Inflammatory macrophage treated with lipopolysaccharide for 1 hour (primary cell): ENCODE measurements at regions not wholly inside any gene's neighbourhood (a gene's known extent, or its start where the extent isn't known, plus 50 kb on each side); places are given as distances from the start of the nearest gene placed in this dataset.
"Not testable (repeated sequence)": the region's sequence is repeated elsewhere in the genome, so short reads cannot be mapped to it uniquely, and the experiment has no call there.

Source experiments
- DNase-seq, 2 donors: peaks; one replicate each; pipeline ENCODE4 v3.0.0-alpha.2; 2020 to 2022

GRCh38 chr11:116404462-116404798 is 368.4 kb downstream of the BUD13 start:
- no peak for DNase-seq

DNA sequence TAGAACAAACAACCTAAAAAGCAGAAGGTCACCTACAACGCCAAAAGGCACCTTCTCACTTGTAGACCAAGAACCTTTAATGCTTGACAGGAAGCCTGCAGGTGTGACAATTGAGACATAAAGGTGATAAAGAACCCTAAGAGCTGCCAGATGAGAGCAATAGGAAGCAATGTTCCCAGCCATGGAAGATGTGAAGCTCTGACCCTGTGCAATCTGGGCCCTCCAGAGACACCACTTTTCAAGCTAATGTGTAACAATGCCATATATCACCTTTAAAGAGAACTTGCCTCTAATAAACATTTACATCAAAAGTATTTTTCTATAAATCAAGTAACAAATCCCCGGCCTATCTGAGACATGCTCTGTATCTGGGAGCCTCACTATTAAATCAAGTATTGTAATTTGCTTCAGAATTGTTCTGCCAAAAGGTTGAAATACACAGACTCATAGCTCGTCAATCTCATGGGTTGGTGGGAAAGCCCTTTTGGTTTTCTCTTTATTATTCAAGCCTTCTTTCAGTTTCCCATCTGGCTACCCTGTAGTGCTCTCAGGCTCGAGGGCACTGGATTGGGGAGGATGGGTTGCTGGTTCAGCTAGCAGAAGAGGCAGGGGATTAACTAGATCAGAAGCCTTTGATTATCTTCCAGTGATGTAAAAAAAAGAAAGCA is 368.9 kb downstream of the BUD13 start:
- no peak for DNase-seq

DNA sequence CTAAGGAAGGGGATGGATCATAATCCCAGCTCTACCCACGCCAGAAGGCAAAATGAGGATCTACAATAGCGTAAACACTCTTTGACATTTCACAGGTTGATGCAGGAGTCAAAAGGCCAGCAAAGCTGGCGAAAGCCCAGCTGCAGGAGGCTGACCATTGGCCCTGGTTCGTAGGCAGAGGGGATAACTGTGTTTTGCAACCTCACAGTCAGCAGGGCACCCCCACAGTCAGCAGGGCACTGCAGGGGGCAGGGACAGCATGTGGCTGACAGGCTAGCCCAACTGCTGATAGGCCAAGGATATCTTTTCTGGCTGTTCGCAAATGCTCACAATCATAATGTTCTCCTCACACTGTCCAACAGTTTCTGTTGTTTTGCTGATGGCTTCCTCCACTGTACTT is 372.7 kb downstream of the BUD13 start:
- DNase-seq = no peak

- DNase-seq = no peak
Observed at GRCh38 chr11:116397602-116398084, 375.1 kb downstream of the BUD13 start.

DNA sequence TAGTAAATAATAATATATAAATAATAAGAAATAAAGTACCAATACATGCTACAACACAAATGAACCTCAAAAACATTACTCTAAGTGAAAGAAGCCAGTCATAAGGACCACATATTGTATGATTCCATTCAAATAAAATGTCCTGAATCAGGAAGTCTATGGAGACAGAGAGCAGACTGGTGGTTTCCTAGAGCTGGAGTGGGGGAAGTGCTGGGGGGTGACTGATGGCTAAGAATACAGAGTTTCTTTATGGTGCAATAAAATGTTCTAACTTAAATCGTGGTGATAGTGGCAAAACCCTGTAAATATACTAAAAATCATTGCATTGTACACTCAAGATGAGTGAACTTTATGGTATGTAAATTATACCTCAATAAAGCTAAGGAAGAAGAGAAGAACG is 376.5 kb downstream of the BUD13 start:
- DNase-seq = no peak

- no peak for DNase-seq
Observed at GRCh38 chr11:116394022-116394421, 378.8 kb downstream of the BUD13 start.

GRCh38 chr11:116390963-116391362 is 381.8 kb downstream of the BUD13 start:
- DNase-seq = no peak

- DNase-seq = no peak
Observed at GRCh38 chr11:116388146-116388545, 384.6 kb downstream of the BUD13 start.

DNA sequence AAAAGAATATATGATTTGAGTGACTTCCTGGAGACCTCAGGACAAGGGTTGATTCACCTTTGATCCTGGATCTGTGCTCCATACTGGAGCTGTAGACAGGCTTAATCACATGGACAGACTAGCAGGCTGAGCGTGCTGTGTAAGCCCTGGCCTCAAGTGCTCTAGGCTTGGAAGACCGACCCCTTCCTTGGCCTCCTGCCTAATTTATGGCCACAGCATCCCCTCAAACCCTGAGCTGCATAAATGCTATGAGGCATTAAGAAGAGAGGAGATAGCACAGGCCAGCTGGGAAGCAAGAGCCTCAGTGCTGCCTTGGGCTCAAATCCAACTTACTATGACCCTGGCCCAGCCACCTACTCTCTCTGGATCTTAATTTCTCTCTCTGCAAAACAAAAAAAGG is 385.1 kb downstream of the BUD13 start:
- no peak for DNase-seq

- no peak for DNase-seq
Observed at GRCh38 chr11:116386118-116386699, 386.6 kb downstream of the BUD13 start.

DNA sequence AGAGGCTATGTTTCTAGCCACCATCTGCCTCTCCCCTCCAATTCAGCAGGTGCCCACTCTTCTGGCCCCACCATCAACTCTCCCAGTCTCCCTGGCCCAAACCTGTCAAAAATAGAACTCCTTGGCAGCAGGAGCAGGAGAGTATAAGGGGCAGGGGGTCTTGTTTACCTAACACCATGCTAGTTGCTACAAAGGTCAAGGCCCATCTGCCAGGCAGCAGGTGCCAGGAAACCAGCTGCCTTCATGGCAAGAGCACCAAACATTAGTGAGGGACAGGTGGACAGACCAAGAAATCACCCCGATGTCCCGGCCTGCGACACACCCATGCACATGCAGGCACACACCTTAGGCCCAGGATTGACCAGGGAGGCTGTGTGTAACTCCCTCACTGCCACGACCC is 387.9 kb downstream of the BUD13 start:
- no peak for DNase-seq

GRCh38 chr11:116384407-116384806 is 388.4 kb downstream of the BUD13 start:
- DNase-seq = no peak

DNA sequence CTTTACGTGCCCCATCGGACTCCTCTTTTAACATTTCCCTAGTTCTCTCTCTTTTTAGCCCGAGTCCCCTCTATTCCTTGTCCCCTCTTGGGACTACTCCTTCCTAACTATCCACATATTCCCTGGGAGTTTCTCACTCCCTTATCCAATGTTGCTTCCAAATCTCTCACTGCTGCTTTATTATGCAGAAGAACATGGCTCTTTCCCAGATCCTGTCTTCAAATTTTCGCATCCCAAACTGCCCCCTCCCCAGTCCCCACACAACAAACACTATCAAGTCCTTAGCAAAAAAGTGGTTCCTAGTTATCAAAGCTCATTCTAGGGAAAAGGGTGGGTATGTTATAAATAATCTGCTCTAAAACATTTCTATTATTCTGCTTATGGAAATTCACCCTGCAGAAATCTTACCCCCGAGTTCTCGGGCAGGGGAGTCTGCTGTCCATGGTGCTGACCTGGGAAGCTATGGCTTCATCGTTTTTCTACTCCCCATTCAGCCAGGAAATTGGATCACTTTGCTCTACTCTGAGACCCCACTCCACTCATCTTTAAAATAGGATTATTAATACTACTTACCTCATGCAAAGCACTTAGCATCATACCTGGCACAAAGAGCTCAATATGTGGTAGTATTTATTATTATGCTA is 393.5 kb downstream of the BUD13 start:
- peak in 1 of 2 donors; percentile 14 for DNase-seq

DNA sequence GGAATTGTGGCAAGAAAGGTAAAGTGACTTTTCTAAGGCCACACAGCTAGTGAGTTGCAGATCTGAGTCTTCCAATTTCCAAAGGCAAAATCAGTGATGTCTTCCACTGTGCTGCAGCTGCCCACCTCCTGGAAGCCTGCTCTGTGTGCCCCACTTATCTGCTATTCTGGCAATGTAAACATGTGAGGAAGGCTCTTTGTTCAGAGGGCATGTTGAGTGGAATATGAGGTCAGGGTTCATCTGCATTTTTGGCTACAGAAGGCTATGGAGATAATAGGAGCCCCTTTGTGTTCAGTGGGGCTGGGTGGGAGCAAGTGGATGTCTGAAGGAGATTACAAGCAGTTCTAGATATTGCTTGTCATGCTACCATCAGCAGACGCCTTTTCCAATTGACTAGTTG is 396.2 kb downstream of the BUD13 start:
- no peak for DNase-seq

DNA sequence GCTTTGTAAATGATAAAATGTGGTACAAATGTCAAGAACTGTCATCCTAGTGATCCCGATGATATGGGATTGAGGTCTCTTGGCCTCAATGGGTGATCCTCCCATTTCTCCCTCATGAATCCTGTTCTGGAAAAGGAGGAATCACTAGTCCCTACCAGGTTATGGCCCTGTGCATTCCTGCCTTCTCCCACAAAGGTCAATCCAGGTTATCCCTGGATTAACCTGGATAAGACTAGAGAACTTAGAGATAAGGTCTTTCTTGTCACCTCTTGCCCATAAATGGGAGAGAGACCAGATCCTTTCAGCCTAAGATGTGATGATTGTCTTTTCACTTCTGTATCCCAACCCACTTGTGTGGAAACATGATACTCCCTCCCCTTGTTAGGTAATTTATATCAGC is 396.7 kb downstream of the BUD13 start:
- DNase-seq = no peak

GRCh38 chr11:116375221-116375620 is 397.6 kb downstream of the BUD13 start:
- no peak for DNase-seq

- no peak for DNase-seq
Observed at GRCh38 chr11:116374085-116374484, 398.7 kb downstream of the BUD13 start.

- no peak for DNase-seq
Observed at GRCh38 chr11:116373104-116373944, 399.5 kb downstream of the BUD13 start.

DNA sequence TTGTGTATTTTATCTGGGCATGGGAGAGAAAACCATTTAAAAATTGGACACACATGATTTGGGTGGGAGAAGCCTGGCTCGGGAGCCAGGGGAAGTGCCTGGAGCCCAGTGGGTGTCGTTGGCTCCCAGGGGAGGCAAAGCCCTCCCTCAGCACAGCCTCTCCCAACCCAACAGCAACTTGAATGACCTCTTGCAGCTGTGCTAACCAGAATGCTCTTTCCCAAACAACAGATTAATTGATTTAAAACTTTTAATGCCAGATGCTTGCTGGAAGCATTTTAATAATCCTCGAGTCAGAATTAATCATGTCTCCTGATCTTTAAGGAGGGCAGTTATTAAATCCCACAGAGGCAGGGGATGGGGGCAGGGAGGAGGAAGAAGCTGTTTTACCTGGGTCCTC is 401.6 kb downstream of the BUD13 start:
- DNase-seq = no peak

DNA sequence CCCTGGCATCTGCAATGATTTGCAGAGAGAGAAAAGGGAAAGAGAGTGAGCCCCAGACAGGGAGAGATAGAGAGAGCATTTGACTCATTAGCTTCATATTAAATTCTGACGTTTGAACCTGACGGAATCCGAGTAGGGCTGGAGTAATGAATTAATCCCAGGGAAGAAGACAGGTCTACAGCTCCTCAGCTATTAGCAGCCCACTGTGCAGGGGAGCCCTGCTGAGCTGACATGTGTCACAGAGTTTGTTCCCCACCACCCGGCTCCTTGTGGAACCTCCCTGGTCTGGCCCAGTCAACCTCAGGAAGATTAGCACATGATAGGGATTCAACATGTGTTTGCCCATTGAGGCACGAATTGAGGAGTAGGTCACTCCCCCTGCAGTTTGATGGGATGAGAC is 404.0 kb downstream of the BUD13 start:
- no peak for DNase-seq

GRCh38 chr11:116366980-116367645 is 405.7 kb downstream of the BUD13 start:
- DNase-seq = no peak

GRCh38 chr11:116366451-116366850 is 406.3 kb downstream of the BUD13 start:
- DNase-seq = no peak

- DNase-seq = not testable (repeated sequence)
Observed at GRCh38 chr11:116364925-116365324, 407.9 kb downstream of the BUD13 start.
